K562 (cell line): ENCODE measurements at regions not wholly inside any gene's neighbourhood (a gene's known extent, or its start where the extent isn't known, plus 50 kb on each side); places are given as distances from the start of the nearest gene placed in this dataset.

Source experiments
- ATAC-seq: fragments of 200-7000 bp; cut with Tn5 transposase; 3 replicates; pipeline ENCODE4 v1.9.1; 2020; ENCODE audit warnings: moderate library complexity
- BruUV-seq: library from RNA; stranded (reverse); fragments of 400-500 nt; replicated peaks from 2 replicates; lab custom pipeline; 2021; lab: Mats Ljungman, UMichigan
- CTCF ChIA-PET: fragments of 300-600 bp; formaldehyde crosslinking; extraction: SDS; loops from one replicate; lab custom pipeline; 2021; ENCODE audit warnings: low intra/inter-chr PET ratio; lab: Yijun Ruan, JAX
- POLR2A ChIA-PET: fragments of 300-600, 350-650 bp; sonication (Branson Sonifier 250); formaldehyde crosslinking; extraction: SDS; loops from one replicate; lab custom pipeline; 2021; ENCODE audit warnings: antibody characterized with exemption, inconsistent platforms; lab: Yijun Ruan, JAX
- DNase-seq, 4 experiments: peaks; one replicate each; pipeline versions ENCODE4 v3.0.0 to v3.0.0-alpha.2; 2011 to 2018; ENCODE audit warnings: low spot score in 3 of 4, mixed read lengths in 3 of 4; ENCODE audit errors: extremely low read depth in 1 of 4
- FAIRE-seq: peaks from 2 replicates; lab custom pipeline; 2011; peaks lifted over from hg19 to GRCh38; lab: Jason Lieb, UNC
- H2AFZ ChIP-seq: 2 replicates; pipeline ENCODE4 v1.6.0; 2011; ENCODE audit warnings: low read depth, low read length, control low read depth, inconsistent platforms
- H3K27ac ChIP-seq: fragments of 200-600 bp; 3 replicates; pipeline ENCODE4 v1.8.0; 2011; ENCODE audit warnings: low read depth, mild to moderate bottlenecking, control low read depth, inconsistent platforms, low read length, moderate library complexity, mixed read lengths; ENCODE audit errors: extremely low read depth
- H3K27me3 ChIP-seq, 2 experiments: fragments of 300-600 bp in 1 of 2; 2 replicates in 1 of 2; 3 replicates in 1 of 2; pipeline versions ENCODE4 v1.6.0 to v1.8.0; 2011; ENCODE audit warnings: inconsistent platforms in 2 of 2, low read length in 2 of 2, mild to moderate bottlenecking in 1 of 2, mixed read lengths in 1 of 2, moderate library complexity in 1 of 2; ENCODE audit not compliant: control insufficient read depth in 2 of 2, insufficient read depth in 2 of 2
- H3K36me3 ChIP-seq: fragments of 300-600 bp; 3 replicates; pipeline ENCODE4 v1.8.0; 2011; ENCODE audit warnings: mild to moderate bottlenecking, low read length, inconsistent platforms; ENCODE audit not compliant: control insufficient read depth, insufficient read depth
- H3K4me1 ChIP-seq, 2 experiments: fragments of 200-600 bp in 1 of 2; replicated peaks in 1 of 2; 2 replicates in 1 of 2; 3 replicates in 1 of 2; pipeline versions ENCODE4 v1.5.1 to v1.8.0; 2011; ENCODE audit warnings: inconsistent platforms in 2 of 2, low read length in 2 of 2, mild to moderate bottlenecking in 1 of 2, mixed read lengths in 1 of 2, moderate library complexity in 1 of 2; ENCODE audit not compliant: control insufficient read depth in 2 of 2, insufficient read depth in 2 of 2
- H3K4me2 ChIP-seq: 2 replicates; pipeline ENCODE4 v1.6.1; 2011; ENCODE audit warnings: low read length, control low read depth, inconsistent platforms, mixed read lengths; ENCODE audit not compliant: insufficient read depth
- H3K4me3 ChIP-seq: fragments of 200-600 bp; sonication (generic), shearing (Covaris generic); 2 replicates; pipeline ENCODE4 v1.5.1; 2016; ENCODE audit warnings: control low read depth, inconsistent platforms
- H3K79me2 ChIP-seq: fragments of 200-600 bp; 3 replicates; pipeline ENCODE4 v1.8.0; 2011; ENCODE audit warnings: low read length, inconsistent platforms; ENCODE audit not compliant: control insufficient read depth, insufficient read depth
- H3K9ac ChIP-seq, 2 experiments: 2 replicates each; pipeline versions ENCODE4 v1.6.0 to v1.6.1; 2011; ENCODE audit warnings: low read depth in 2 of 2, low read length in 2 of 2, control low read depth in 1 of 2, inconsistent platforms in 1 of 2, mild to moderate bottlenecking in 1 of 2, mixed read lengths in 1 of 2; ENCODE audit not compliant: insufficient read depth in 1 of 2
- H3K9me1 ChIP-seq: one replicate; pipeline ENCODE4 v1.6.0; 2011; ENCODE audit warnings: inconsistent platforms, mild to moderate bottlenecking, low read length, moderate library complexity; ENCODE audit not compliant: control insufficient read depth, insufficient read depth
- H3K9me3 ChIP-seq: replicated peaks from 2 replicates; pipeline ENCODE4 v1.5.1; 2011; ENCODE audit warnings: low read depth, low read length, inconsistent platforms; ENCODE audit not compliant: control insufficient read depth, insufficient read depth
- H4K20me1 ChIP-seq: replicated peaks from 2 replicates; pipeline ENCODE4 v1.6.1; 2011; ENCODE audit warnings: low read length, inconsistent platforms, mixed read lengths; ENCODE audit not compliant: control insufficient read depth, insufficient read depth
- CBX5 ChIP-seq: IDR thresholded peaks from 2 replicates; pipeline ENCODE4 v1.6.1; 2014; ENCODE audit warnings: low read depth, borderline replicate concordance
- CXXC5 ChIP-seq: fragments of 250-450 bp; sonication (Bioruptor Pico); IDR thresholded peaks from 2 replicates; pipeline ENCODE4 v1.8.0; 2022; ENCODE audit warnings: inconsistent platforms, mild to moderate bottlenecking, moderate library complexity
- DDX20 ChIP-seq: fragments of 450-650 bp; IDR thresholded peaks from 2 replicates; pipeline ENCODE4 v1.6.1; 2016; ENCODE audit warnings: missing genetic modification characterization, low read depth, mild to moderate bottlenecking, missing compliant biosample characterization, moderate library complexity
- HCFC1 ChIP-seq: IDR thresholded peaks from 2 replicates; pipeline ENCODE4 v1.6.1; 2012; ENCODE audit warnings: low read depth, low read length, improper control_type of control experiment
- L3MBTL2 ChIP-seq: fragments of 450-650 bp; IDR thresholded peaks from 2 replicates; pipeline ENCODE4 v1.6.1; 2016; ENCODE audit warnings: mild to moderate bottlenecking, moderate library complexity
- MAZ ChIP-seq, 2 experiments: fragments of 450-650 bp in 1 of 2; sonication (generic) in 1 of 2; formaldehyde crosslinking; IDR thresholded peaks in 1 of 2; conservative IDR thresholded peaks in 1 of 2; 2 replicates each; pipeline versions ENCODE4 v1.4.0 to v1.5.0; 2020; ENCODE audit warnings: mild to moderate bottlenecking in 1 of 2, missing genetic modification reagents in 1 of 2
- MED1 ChIP-seq: sonication (generic); formaldehyde crosslinking; IDR thresholded peaks from 2 replicates; pipeline ENCODE4 v1.8.1; 2023; ENCODE audit warnings: missing genetic modification reagents, borderline replicate concordance
- MTA3 ChIP-seq: fragments of 450-650 bp; formaldehyde crosslinking; IDR thresholded peaks from 2 replicates; pipeline ENCODE4 v1.6.1; 2017; ENCODE audit warnings: mild to moderate bottlenecking, borderline replicate concordance
- PTBP1 ChIP-seq: fragments of 200-400 bp; formaldehyde crosslinking; IDR thresholded peaks from 2 replicates; pipeline ENCODE4 v1.6.1; 2017; ENCODE audit warnings: low read depth, low read length
- RBM17 ChIP-seq: fragments of 200-400 bp; formaldehyde crosslinking; IDR thresholded peaks from 2 replicates; pipeline ENCODE4 v1.6.1; 2017; ENCODE audit warnings: low read depth, mild to moderate bottlenecking, low read length, borderline replicate concordance
- RUNX1 ChIP-seq: sonication (generic); IDR thresholded peaks from 2 replicates; pipeline ENCODE4 v1.6.1; 2016; ENCODE audit warnings: antibody characterized with exemption, low read depth
- ZBTB8A ChIP-seq: fragments of 450-650 bp; IDR thresholded peaks from 2 replicates; pipeline ENCODE4 v1.6.1; 2018; ENCODE audit warnings: mild to moderate bottlenecking, moderate library complexity; ENCODE audit not compliant: partially characterized antibody
- ZNF224 ChIP-seq: sonication (generic); formaldehyde crosslinking; IDR thresholded peaks from 2 replicates; pipeline ENCODE4 v1.8.0; 2022; ENCODE audit warnings: mild to moderate bottlenecking, missing genetic modification reagents
- ZNF263 ChIP-seq: sonication (generic); formaldehyde crosslinking; IDR thresholded peaks from 2 replicates; pipeline ENCODE4 v1.8.0; 2022; ENCODE audit warnings: mild to moderate bottlenecking, missing genetic modification reagents, borderline replicate concordance
- WGBS: fragments of 100-300 bp; shearing (Covaris generic); methylation state at CpG from one replicate; pipeline ENCODE4 v1.1.6; 2016; ENCODE audit warnings: low coverage, mixed read lengths; ENCODE audit not compliant: insufficient coverage; ENCODE audit errors: missing lambda C conversion rate; 5-methylcytosine and 5-hydroxymethylcytosine counted together
- in situ Hi-C: fragments of 300-500 bp; cut with MboI; formaldehyde crosslinking; loops from 4 replicates; pipeline ENCODE4 v1.15.0; 2018; ENCODE audit warnings: inconsistent platforms, mixed read lengths
- intact Hi-C: fragments of 100-400 bp; cut with micrococcal nuclease; formaldehyde crosslinking; loops from 2 replicates; pipeline ENCODE4 v1.14.2; 2022
- TF ChIP-seq, protein P1 (sequence below): fragments of 250-450 bp; sonication (Bioruptor Pico); IDR thresholded peaks from 2 replicates; pipeline ENCODE4 v1.8.0; 2022; ENCODE audit warnings: moderate library complexity, mild to moderate bottlenecking, inconsistent platforms

- FAIRE-seq (no peak), ATAC-seq (no peak), DNase-seq (no peak)
- no peak overlapping the region for H3K4me2 ChIP-seq
- peaks cover 0 to 4% of the 10 kb centered on the region in 2 experiments; a peak in 2 of 5 replicates for H3K4me1 ChIP-seq
- in situ Hi-C loops: no loop called here
- intact Hi-C loops: no loop called here
- H2AFZ ChIP-seq: no peak overlapping the region
- no peaks in the 10 kb centered on the region for H3K27me3 ChIP-seq
- no peak overlapping the region for H3K27ac ChIP-seq
- BruUV-seq: no TSS peak
- H4K20me1 ChIP-seq: no peaks in the 10 kb centered on the region
- no peaks in the 10 kb centered on the region for H3K9me1 ChIP-seq
- no peaks in the 10 kb centered on the region for H3K79me2 ChIP-seq
- H3K36me3 ChIP-seq: no peaks in the 10 kb centered on the region
- H3K9ac ChIP-seq: no peak overlapping the region
- 24% methylated on average over 3 of the region's 3 CpGs for WGBS
- no peak overlapping the region for H3K4me3 ChIP-seq
- no peaks in the 10 kb centered on the region for H3K9me3 ChIP-seq
- CTCF ChIA-PET: no interaction called here
- POLR2A ChIA-PET: interaction anchor here (0.6 kb wide), 1 partner anchor 212 kb away, joined by 3 read pairs; no protein-coding TSS in a partner anchor
- TF ChIP-seq PTBP1 (no peak), MED1 (CRISPR knock-in tag) (no peak), ZNF263 (CRISPR knock-in tag) (no peak), CBX5 (no peak), MTA3 (no peak), L3MBTL2 (no peak), RUNX1 (no peak), ZBTB8A (no peak), HCFC1 (no peak), CXXC5 (no peak), RBM17 (no peak), MAZ (CRISPR knock-in tag; conservative IDR thresholded peaks at IDR 0.05 in 1 of 2, IDR thresholded peaks at IDR 0.05 in 1 of 2) (no peak), ZNF224 (CRISPR knock-in tag) (no peak), DDX20 (tag) (no peak)
- TF ChIP-seq, protein P1, sequence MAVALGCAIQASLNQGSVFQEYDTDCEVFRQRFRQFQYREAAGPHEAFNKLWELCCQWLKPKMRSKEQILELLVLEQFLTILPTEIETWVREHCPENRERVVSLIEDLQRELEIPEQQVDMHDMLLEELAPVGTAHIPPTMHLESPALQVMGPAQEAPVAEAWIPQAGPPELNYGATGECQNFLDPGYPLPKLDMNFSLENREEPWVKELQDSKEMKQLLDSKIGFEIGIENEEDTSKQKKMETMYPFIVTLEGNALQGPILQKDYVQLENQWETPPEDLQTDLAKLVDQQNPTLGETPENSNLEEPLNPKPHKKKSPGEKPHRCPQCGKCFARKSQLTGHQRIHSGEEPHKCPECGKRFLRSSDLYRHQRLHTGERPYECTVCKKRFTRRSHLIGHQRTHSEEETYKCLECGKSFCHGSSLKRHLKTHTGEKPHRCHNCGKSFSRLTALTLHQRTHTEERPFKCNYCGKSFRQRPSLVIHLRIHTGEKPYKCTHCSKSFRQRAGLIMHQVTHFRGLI: no peak
Observed at GRCh38 chr10:31154996-31155395, 123.3 kb upstream of the ZNF438 start.
